Mucosa of descending colon (tissue), 3 donors: ENCODE measurements at regions not wholly inside any gene's neighbourhood (a gene's known extent, or its start where the extent isn't known, plus 50 kb on each side); places are given as distances from the start of the nearest gene placed in this dataset.

Experiments used
- ATAC-seq: fragments of 200-7000 bp; cut with Tn5 transposase; one replicate; pipeline ENCODE4 v1.9.1; 2020; ENCODE audit warnings: mild to moderate bottlenecking, moderate library complexity
- DNase-seq, 3 donors: peaks; one replicate each; pipeline ENCODE4 v3.0.0-alpha.2; 2020
- H3K36me3 ChIP-seq: fragments of 200-600 bp; one replicate; pipeline ENCODE4 v1.8.0; 2021; ENCODE audit warnings: low read depth, mild to moderate bottlenecking
- H3K4me1 ChIP-seq: fragments of 200-600 bp; one replicate; pipeline ENCODE4 v1.8.0; 2021; ENCODE audit warnings: low read depth, mild to moderate bottlenecking
- H3K4me3 ChIP-seq: fragments of 200-600 bp; one replicate; pipeline ENCODE4 v1.8.0; 2021; ENCODE audit warnings: mild to moderate bottlenecking
- H3K9me3 ChIP-seq: fragments of 200-600 bp; one replicate; pipeline ENCODE4 v1.8.0; 2021; ENCODE audit warnings: mild to moderate bottlenecking
- CTCF ChIP-seq: fragments of 200-600 bp; IDR thresholded peaks from one replicate; pipeline ENCODE4 v1.8.0; 2022; ENCODE audit warnings: antibody characterized with exemption, mild to moderate bottlenecking
- intact Hi-C, 2 donors: fragments of 100-400 bp; cut with DNase I in 1 of 2; cut with micrococcal nuclease in 1 of 2; formaldehyde crosslinking; loops; one replicate each; pipeline versions ENCODE4 v1.11.0 to v1.11.1; 2022; cut with DNase I, micrococcal nuclease
- donor health status: DM: no; HTN: no; CAD: no; lungs with moderate emphysema.
- donor health status: DM: no; HTN: no; CAD: no.
- donor health status: DM: no; HTN: yes; CAD: no.

GRCh38 chr2:239778861-239779558 lies 246.1 kb downstream of the NDUFA10 start:
- H3K4me3 ChIP-seq: no peak overlapping the region
- DNase-seq (no peak), ATAC-seq (no peak)
- H3K4me1 ChIP-seq: no peaks in the 10 kb centered on the region
- H3K36me3 ChIP-seq: no peaks in the 10 kb centered on the region
- TF ChIP-seq CTCF: no peak
- intact Hi-C loops: no loop called here
- H3K9me3 ChIP-seq: no peaks in the 10 kb centered on the region

- Histone ChIP-seq H3K36me3 (no peaks in the 10 kb centered on the region), H3K4me3 (no peak overlapping the region), H3K4me1 (no peaks in the 10 kb centered on the region), H3K9me3 (no peaks in the 10 kb centered on the region)
- DNase-seq: no peak
- intact Hi-C loops: no loop called here
- ATAC-seq: no peak
- TF ChIP-seq CTCF: no peak
Measured at GRCh38 chr2:239778042-239778851, 246.9 kb downstream of the NDUFA10 start.

DNA sequence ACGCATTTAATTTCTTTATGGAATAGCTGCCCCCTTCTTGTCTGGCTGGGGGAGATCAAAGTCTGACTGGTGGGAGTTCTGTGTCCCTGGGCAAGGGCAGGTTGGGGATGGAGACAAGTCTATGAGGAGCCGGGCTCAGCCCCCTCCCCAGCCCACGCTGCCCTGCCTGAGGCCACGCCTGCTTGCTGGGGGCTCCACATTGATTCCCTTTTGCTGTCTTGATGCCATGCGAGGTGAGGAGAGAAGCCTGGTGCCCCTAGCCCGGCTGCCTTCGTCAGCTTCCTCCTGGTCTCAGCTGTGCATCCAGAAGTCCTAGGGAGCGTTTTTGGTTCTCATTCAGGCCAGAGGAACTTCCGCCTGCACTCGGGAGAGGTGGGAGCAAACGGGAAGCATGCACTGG lies 247.9 kb downstream of the NDUFA10 start:
- DNase-seq (no peak), ATAC-seq (no peak)
- H3K4me3 ChIP-seq: no peak overlapping the region
- no peaks in the 10 kb centered on the region for H3K9me3 ChIP-seq
- intact Hi-C loops: no loop called here
- no peaks in the 10 kb centered on the region for H3K4me1 ChIP-seq
- H3K36me3 ChIP-seq: no peaks in the 10 kb centered on the region
- no peak for TF ChIP-seq CTCF

DNA sequence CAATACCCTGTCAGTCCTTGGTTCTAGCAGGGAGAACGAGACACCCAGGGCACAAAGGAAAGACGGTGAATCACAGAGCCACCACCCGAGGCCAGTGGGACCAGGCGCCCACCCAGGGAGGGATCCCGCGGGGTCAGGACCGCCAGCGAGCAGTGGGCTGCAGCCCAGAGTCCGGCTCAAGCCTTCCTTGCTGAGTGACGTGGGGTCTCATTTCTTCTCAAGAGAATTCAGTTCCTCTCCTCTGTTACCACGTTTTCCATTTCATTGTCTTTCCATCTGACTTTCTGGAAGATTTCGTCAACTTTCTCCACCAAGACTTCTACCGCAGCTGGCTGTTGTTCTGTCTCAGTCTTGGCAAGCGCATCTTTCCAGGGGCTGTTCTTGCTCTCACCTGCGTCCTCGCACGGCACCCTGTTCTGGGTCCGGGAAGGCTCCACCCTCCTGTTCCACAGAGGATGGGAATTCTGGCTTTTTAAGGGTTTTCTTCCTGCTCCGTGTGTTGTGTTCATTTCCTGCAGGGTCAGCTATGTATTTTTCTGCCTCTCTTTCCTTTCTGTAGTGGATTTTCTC lies 248.6 kb downstream of the NDUFA10 start:
- no peak for TF ChIP-seq CTCF
- intact Hi-C loops: no loop called here
- ATAC-seq: no peak
- Histone ChIP-seq H3K9me3 (peaks cover 6% of the 10 kb centered on the region), H3K36me3 (no peaks in the 10 kb centered on the region), H3K4me1 (no peaks in the 10 kb centered on the region), H3K4me3 (no peak overlapping the region)
- no peak for DNase-seq

- intact Hi-C loops: no loop called here
- ATAC-seq (no peak), DNase-seq (no peak)
- TF ChIP-seq CTCF: no peak
- H3K9me3 ChIP-seq: peaks cover 8% of the 10 kb centered on the region
- no peaks in the 10 kb centered on the region for H3K36me3 ChIP-seq
- H3K4me3 ChIP-seq: no peak overlapping the region
- H3K4me1 ChIP-seq: no peaks in the 10 kb centered on the region
Measured at GRCh38 chr2:239775623-239776435, 249.3 kb downstream of the NDUFA10 start.
